Kasumi-1 (cell line): ENCODE measurements at regions not wholly inside any gene's neighbourhood (a gene's known extent, or its start where the extent isn't known, plus 50 kb on each side); places are given as distances from the start of the nearest gene placed in this dataset.

Experiments
- DNase-seq, 2 experiments: peaks; one replicate each; lab custom pipeline; 2025; lab: John Stamatoyannopoulos, UW

DNA sequence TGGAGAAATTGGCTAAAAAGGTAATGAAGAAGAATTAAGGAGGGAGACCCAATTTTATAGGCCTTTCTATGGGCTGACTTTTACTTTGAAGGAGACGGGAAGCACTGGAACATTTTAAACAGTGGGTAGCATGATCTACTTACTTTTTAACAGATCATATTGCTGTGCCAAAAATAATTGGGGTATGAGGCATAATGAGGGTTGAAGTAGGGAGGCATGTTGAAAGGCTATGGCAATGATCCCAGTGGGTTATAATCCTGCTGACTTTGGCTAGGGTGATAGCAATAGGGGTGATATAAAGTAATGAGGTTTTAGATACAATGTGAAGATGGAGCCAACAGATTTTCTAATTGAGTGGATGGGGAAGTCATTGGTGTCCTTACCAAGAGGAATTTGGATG is 73.2 kb downstream of the GPR37 start:
- no peak for DNase-seq

DNA sequence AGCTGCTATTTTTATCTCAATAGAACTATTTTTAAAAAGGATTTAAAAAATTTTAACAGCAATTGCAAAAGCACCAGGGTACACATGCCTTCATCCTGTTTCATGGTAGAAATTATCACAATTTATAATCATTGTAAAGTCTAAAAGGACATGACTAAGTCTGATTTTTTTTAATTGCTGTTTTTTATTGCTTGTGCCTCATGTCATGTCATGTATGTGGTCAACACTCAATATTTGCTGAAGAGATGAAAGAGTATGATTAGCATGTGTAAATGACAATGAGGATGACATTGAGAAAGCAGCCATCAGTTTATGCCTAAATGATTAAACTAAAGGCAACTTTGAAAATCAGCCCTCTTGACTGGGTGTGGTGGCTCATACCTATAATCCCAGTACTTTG is 74.8 kb downstream of the GPR37 start:
- DNase-seq = no peak

DNA sequence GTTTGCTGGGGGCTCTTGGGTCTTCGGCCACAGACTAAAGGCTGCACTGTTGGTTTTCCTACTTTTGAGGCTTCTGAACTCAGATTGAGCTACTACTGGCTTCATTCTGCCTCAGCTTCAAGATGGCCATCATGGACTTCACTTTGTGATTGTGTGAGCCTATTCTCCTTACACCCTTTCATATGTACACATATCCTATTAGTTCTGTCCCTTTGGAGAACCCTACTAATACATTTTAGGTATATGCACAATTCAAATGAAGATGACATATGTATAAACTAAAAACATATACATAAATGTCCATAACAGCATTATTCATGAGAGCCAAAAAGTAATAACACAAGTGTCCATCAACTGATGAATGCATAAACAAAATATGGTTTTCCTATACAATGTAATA is 75.7 kb downstream of the GPR37 start:
- no peak for DNase-seq

DNA sequence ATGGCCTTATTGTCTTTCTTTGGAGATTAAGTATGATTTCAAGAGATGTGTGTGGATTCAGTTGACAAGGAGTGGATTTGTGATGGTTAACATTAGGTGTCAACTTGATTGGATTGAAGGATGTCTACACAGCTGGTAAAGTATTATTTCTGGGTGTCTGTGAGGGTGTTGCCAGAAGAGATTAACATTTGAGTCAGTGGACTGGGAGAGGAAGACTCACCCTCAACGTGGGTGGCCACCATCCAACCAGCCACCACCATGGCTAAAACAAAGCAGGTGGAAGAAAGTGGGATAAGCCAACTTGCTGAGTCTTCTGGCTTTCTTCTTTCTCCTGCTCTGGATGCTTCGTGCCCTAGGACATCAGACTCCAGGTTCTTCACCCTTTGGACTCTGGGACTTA is 76.1 kb downstream of the GPR37 start:
- no peak for DNase-seq

DNA sequence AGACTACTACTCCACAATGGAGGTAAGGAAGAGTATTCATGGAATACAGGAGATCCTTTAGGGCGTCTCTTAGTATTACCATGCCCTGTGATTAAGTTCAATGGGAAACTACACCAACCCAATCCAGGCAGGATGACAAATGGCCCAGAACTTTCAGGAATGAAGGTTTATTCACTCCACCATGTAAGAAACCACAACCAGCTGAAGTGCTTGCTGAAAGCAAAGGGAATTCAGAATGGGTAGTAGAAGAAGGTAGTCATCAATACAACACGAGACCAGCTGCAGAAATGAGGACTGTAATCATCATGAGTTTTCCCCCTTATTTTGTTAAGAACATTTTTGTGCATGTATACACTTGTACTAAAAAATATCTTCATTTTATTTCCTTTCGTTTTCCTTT is 76.6 kb downstream of the GPR37 start:
- no peak for DNase-seq

DNA sequence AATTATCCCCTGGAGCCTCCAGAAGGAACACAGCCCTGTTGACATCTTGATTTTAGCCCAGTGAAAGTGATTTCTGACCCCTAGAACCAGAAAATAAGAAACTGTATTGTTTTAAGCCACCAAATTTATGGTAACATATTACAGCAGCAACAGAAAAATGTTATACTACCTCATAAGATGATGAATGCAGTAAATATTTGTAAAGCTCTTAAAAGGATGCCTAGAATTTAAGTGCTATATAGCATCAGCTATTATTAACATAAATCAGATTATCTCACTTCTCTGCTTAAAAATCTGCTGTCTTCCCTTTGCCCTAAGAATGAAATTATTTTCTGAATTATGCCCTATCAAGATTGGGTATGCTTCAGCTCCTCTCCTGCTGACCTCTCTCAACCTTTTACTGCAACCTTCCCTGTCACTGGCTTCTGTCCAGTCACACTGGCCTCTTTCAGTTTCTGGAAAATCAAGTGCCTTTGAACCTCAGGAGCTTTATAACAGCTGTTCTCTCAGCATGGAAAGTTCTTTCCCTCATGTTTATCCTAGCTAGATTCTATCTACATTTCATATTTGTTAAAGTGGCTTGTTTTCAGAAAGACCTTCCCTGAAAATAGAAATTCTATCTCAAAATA is 78.9 kb downstream of the GPR37 start:
- no peak for DNase-seq

DNA sequence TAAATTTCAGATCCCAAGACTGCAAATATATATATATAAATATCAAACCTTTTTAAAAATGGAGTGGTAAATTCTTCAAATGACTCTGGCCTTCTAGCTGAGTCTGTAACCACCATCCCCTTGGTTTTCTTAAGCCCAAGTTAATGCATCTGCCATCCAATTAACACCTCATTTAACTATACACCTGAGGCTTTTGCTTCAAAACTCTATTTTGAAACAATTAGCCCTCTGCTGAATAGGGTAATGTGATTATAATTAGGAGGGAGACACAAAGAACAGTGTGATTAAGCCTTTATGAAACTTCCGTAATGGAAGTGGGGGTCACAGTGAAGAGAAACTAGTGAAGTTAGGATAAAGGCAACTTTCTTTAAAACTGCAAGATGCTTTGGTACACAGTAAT is 83.6 kb downstream of the GPR37 start:
- DNase-seq = no peak

DNA sequence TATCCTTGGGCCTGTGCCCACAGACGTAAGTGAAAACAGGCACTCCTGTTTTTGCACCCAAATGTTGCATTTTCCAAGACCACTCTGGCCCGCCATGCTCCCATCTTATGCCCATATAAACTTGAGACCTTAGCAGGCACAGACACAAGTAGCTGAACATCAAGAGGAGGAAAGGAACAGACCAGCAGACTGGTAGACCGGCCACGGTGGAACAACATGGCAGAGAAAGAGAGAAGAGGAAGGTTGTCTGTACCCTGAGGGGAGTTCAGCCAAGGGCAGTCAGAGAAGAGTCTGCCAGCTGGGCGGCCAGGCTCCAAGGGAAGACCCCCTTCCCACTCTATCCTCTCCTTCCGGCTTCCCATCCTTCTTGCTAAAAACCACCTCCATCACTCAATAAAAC is 85.3 kb downstream of the GPR37 start:
- DNase-seq = no peak

DNA sequence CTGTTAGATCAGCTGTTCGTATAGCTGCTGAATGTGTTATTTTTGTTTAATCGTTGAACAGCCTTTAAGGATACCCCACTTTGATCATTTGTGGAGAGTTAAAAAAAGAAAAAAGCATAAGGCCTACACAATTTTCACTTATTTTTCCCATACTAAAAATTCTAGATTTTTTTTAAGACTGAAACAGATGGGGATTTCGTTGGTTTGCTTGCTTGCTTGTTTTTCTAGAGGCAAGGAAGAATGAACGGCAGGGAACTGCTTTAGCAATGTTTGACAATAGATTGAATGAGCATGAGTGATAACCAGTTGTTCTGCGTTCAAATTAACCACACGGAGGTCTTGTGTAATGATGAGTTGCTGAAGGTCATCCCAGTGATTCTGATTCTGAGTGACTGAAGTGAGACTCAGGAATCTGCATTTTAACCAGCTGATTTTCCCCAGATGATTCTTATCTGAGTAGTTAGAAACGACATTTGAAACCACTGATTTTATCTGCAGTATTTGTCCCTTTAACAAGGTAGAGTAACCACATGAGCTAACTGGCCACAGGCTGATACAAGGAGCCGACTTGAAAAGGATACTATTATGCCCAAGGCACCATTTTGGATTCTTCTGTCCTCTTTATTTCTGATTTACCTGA is 85.9 kb downstream of the GPR37 start:
- no peak for DNase-seq

DNA sequence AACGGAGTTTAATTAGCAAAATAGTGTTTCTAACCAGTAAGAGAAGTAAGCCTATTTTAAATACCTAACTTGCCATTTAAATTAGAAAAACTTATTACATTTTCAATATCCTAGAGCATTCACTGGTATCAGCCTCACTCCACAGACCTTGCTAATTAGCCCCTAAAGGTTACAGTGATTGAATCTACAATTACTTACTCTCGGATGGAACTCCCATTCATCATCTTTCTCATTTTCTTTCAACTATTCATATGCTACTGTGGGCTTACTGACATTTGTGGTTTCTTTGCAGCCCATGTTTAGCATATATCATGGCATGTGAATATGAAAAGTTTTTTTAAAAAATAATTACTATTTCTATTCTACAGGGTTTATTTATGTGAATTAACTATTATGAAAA is 86.4 kb downstream of the GPR37 start:
- no peak for DNase-seq

DNA sequence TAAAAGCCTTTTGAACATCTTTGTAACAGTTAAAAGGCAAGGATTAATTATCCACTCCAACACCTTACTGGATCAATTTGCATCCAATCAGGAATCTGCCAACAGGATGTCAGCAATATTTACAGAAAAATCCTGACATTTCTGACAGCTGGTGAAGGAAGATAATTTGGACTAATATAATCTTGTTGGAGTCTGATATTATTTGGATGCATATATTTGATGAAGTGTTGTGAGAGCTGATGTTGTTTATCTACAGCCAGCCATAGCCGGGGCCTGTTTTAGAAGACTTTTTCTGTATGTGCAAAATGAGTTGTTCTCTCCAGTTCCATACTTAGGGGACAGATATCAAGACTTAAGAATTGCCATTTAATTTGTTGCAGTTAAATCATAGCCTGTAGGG is 91.1 kb downstream of the GPR37 start:
- no peak for DNase-seq

DNA sequence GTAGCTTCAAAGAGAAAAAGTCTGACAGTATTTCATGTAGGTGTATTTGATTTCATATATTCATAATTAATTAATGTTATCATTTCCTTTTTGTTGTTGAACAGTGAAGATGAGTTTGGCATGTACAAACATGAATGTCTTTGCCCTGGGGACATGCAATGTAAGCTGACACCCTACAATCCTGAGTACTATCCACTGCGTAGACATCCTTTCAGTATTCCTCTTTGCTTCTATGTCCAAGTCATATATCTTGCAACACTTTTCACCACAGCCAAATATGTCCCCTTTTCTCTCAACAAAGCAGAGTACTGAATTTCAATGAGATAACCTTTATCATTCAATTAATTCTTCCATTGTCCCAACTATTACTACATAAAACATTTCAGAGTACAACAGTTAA is 93.6 kb downstream of the GPR37 start:
- DNase-seq = no peak

DNA sequence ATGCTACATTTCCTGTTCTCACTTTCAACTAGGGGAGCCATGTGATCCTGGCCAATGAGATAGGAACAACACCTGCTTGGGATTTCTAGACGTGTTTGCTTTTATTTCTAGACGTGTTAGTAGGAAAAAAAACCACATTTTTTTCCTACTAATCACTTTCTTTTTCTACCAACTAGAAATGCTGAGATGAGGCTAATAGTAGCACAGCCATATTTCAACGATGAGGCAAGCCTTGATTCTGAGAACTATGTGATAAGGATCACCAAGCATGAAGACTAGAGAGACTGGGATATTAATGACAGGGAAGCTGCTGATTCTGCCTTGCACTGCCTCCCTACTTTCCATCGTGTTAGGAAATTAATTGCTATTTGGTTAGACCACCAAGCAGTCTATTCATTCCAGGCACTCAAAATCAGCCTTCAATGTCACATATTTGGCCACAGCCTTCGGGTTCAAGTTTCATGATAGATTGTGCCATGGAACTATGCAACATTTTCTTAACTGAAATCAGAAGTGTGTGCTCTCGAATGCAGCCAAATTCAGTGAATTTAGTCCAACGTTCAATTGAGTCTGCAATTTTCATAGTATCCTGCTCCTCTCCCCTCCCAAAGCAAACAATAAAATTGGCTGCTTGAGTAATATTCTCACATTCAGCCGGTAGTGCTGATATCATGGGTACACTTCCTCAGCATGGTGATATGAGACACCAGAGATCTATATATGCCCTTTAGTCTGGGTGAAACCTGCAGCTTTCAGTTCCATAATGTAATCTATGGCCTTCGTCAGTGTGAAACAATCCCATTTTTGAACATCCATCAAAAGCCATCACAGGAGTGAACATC is 98.1 kb downstream of the GPR37 start:
- no peak for DNase-seq

DNA sequence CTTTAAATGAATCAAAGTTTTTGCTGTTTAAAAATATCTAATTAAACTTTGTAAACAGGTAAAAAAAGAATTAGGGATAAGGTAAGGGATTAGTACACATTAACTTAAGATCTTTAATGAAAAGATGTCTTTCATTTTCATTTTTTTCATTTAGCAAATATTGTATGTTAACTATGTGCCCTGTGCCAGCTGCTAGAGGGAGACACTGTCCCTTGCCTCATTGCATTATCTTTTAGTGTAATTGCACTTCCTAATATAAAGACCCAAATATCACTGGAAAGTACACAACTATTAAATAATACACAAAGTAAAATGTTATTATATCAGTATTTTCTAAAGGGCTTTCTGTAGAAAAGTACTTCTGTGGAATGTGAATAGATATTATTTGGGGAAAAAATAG is 102.7 kb downstream of the GPR37 start:
- no peak for DNase-seq

DNA sequence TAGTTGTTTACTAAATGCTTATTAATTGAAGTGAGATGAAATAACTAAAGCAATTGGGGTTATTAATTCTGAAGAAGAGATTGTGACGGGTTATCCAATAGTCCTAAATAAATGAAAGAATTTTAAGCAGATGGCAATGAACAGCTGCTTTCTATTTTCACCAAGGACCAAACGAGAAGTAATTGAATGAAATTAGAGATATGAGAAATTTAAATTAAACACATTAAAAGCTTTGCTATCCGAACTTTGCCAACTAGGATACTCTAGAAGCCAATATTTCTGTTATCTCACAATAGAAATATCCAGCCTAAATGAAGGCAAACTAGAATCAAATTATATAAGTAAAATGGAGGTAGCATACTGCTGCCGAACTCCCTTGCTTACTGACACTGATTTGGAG is 103.2 kb downstream of the GPR37 start:
- DNase-seq = no peak

DNA sequence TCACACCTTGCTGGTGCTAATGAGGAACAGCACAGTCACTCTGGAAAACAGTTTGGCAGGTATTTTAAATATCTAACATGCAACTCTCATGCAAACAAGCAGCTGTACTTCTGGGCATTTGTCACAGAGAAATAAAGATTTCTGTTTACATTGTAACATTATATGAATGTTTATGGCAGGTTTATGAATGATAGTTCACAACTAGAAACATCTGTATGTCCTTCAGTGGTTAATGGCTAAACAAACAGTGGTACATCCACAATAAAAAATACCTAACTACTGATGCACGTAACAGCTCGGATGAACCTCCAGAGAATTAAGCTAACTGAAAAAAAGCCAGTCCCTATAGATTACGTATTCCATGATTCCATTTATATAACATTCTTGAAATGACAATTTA is 109.6 kb downstream of the GPR37 start:
- no peak for DNase-seq

DNA sequence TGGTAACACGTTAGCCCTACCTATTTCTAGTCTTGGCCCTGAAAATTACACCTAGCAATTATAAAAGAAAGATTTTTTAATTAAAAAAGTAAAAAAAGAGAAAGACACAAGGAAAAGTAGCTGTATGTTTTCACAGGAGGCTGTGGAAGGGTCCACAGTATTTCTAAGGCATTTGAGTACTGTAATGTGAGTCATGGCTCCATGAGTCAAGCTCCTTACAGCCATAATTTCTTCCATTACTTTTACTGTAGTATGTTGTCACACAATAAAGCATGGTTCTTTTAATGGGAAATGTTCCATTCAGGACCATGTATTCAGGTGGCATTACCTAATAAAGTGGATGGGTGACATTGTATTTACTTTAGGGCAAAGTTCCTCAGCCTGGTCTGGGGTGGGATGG is 113.4 kb downstream of the GPR37 start:
- DNase-seq = no peak

DNA sequence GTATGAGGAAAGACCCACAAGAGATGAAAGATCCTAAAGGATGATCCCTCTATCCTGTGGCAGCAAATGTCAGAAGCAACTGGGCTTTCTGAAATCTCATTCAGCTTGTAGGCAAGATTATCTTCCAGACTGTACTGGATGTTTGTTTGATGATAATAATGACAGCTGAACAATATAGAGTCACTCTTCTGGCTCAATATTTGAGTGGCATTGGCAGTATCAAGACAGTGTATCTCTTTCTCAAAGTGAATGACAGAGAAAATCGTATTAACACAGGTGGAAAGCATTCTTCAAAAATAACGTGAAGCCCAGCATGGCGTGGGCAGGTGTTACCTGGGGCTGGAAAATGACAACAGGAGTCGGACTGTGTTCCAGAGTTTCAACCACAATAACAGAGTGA is 114.5 kb downstream of the GPR37 start:
- DNase-seq = no peak

DNA sequence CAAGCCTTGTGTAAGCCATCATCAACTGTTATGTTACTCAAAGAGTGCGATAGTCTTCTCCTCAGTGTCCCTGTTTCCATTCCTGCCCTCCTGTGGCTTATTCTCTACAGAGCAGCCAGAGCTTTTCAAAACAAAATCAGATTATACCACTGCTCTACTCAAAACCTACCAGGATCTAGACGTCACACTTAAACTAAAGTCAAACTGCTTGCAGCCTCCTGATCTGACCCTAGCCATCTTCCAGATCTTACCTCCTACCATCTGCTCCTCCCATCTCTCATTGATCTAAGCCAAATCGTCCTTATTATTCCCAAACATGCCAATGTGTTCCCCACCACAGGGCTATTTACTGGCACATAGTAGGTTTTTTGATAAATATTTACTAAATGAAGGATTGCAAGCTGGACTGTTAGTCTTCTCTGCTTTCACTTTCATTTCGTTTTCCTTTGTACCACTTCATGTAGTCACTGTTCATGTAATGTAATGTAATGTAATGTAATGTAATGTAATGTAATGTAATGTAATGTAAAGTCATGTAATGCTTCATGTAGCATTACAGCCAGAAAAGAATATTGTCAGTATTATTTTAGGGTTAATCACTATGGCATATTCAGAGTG is 116.1 kb downstream of the GPR37 start:
- no peak for DNase-seq

DNA sequence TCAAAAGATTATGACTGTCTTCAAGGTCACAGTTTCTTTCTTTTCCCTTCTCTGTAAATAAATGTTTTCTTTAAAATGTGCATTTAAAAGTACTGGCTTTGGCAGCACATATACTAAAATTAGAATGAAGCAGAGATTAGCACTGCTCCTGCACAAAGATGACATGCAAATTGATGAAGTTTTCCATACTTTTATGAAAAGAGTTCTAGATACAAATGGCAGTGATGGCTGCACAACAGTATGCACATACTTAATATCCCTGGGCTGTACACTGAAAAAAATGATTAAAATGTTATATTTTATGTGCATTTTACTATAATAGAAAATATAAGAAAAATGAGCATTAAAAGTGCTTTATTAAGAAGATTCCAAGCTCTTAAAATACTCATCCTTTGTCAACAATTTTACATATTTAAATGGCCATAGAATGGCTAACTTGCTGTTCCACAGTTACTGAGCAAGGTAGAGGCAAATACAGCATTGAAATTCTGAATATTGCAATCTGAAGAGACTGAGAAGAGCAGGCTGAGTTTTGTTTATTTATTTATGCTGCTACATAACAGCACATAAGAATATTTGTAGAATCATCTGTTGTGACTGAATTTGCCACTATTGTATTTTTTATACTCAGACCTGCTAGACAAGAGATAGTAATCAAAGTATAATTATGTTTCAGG is 117.8 kb downstream of the GPR37 start:
- no peak for DNase-seq

DNA sequence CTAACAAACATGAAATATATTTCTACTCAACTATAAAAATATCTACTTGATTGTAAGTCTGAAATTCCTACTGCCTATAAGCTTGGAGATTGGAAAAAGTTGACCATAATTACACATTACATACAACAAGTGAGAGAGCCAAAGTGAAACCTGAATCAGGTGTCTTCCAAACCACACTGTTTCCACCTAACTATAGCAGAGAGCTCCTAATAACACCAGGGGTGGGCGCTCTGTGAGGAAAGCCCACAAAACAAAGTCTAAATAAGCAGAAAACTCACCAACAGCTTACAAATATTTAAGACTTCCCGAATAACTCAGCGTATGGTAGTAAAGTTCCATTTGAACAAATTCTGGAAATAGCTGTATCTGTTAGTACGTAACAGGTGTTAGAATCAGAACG is 119.9 kb downstream of the GPR37 start:
- DNase-seq = no peak

DNA sequence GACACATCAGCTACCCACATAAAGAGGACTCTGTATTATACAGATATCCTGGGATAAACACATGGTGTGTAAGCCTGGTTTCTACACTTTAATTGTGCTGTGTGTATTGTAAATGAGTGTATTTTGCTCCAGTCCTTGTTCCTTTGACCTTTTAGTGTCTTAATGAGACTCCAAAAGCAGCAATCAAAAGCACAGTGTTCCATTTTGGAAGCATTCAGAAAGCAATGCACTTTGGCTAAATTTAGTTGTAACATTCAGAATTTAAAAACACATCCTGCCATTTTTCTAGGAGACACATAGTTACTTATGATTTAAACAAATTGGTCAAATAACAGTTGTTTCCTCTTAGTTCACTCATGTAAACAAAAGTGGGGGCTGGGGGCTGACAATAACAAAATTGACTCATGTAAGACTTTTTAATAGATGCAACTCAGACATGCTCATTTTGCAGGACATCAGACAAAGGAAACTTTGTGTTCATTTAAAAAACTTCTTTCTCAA is 122.2 kb downstream of the GPR37 start:
- no peak for DNase-seq
